ENCODE measurements at regions not wholly inside any gene's neighbourhood (a gene's known extent, or its start where the extent isn't known, plus 50 kb on each side); places are given as distances from the start of the nearest gene placed in this dataset.

DNA sequence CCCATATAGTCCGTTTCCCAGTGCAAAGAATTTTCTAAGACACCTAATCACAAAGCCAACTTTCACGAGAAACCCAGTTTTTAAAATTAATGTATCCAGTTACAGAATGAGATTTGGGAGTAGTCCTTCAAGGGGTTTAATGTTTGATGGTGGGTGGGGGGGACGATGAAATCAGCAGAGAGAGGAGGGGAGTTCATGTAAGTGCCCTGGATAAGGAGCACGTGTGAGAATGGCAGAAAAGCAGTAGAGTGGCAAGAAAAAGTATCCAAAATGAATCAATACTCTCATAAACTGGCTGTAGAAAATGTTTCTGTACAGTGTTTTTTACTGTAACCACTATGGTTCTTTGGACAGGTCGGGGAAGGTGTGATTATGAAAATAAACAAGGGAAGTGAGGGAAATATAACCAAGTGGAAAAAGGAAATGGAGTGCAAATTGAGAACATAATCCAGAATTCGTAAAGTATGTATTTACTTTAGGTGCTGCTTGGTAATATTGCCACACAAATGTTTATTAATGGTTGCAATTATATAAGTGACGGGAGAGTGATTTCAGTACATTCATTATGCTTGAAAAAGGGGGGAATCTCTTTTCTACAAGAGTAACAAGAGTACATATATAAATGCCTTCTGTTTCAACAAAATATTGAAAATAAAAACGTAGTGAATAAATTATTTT, 118.7 kb upstream of the RRP15 start:
- Histone ChIP-seq H3K4me3 (ENCODE audit: low read depth, low read length, poor library complexity, severe bottlenecking) (no peak overlapping the region), H3K27me3 (replicated peaks; ENCODE audit: insufficient read depth, low read depth, low read length, poor library complexity) (peaks cover 95% of the 10 kb centered on the region), H3K27ac (ENCODE audit: low read depth, low read length, poor library complexity, severe bottlenecking) (no peak overlapping the region), H3K36me3 (ENCODE audit: insufficient read depth, low read length, poor library complexity, severe bottlenecking) (no peaks in the 10 kb centered on the region), H3K9me3 (ENCODE audit: low read depth, low read length, poor library complexity, severe bottlenecking) (no peaks in the 10 kb centered on the region), H3K4me1 (ENCODE audit: insufficient read depth, low read length, poor library complexity, severe bottlenecking) (peaks cover 6% of the 10 kb centered on the region)
- intact Hi-C loops (cut with micrococcal nuclease; ENCODE audit: unreplicated experiment), result no loop called here
- no peak for TF ChIP-seq EZH2 (IDR thresholded peaks at IDR 0.05; ENCODE audit: borderline replicate concordance, low read depth, low read length, poor library complexity, severe bottlenecking)
- TF ChIP-seq, protein P1, sequence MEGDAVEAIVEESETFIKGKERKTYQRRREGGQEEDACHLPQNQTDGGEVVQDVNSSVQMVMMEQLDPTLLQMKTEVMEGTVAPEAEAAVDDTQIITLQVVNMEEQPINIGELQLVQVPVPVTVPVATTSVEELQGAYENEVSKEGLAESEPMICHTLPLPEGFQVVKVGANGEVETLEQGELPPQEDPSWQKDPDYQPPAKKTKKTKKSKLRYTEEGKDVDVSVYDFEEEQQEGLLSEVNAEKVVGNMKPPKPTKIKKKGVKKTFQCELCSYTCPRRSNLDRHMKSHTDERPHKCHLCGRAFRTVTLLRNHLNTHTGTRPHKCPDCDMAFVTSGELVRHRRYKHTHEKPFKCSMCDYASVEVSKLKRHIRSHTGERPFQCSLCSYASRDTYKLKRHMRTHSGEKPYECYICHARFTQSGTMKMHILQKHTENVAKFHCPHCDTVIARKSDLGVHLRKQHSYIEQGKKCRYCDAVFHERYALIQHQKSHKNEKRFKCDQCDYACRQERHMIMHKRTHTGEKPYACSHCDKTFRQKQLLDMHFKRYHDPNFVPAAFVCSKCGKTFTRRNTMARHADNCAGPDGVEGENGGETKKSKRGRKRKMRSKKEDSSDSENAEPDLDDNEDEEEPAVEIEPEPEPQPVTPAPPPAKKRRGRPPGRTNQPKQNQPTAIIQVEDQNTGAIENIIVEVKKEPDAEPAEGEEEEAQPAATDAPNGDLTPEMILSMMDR (conservative IDR thresholded peaks at IDR 0.05; ENCODE audit: low read depth, low read length), result no peak
- ChIA-PET POLR2A (ENCODE audit: low non-redundant PET) (no interaction called here), CTCF (no interaction called here)
- BruUV-seq (replicated peaks), result no TSS peak
- DNase-seq (ENCODE audit: low spot score), result no peak

DNA sequence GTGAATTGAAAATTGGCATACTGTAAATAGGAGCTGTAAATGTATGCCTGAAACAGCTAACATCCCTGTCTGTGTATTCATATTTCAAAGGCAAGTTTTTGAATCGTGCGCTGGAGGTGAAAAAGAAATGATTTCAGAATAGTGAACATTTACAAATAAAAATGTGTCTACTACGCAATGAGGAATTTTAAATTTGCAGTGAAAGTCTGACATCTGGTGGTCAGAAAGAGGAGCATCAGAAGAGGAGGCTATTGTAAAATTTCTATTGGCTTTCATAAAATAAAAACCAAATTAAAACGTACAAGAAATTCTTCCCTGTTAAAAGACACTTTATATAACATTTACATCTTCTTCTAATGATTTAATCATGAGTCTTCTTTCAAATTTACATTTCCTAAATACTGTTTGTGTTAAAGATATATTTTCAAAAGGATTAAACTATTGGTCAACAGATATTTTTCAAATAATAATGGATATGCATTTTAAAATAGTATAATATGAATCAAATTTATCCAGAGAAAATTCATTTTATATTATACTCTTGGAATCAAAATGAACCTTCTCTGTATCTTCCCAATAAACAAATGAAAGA, 113.7 kb upstream of the RRP15 start:
- H3K4me1 ChIP-seq (ENCODE audit: insufficient read depth, low read length, poor library complexity, severe bottlenecking), result no peaks in the 10 kb centered on the region
- peaks cover 74% of the 10 kb centered on the region for H3K27me3 ChIP-seq (replicated peaks; ENCODE audit: insufficient read depth, low read depth, low read length, poor library complexity)
- BruUV-seq (replicated peaks), result no TSS peak
- TF ChIP-seq EZH2 (IDR thresholded peaks at IDR 0.05; ENCODE audit: borderline replicate concordance, low read depth, low read length, poor library complexity, severe bottlenecking), result no peak
- TF ChIP-seq, protein P1 (conservative IDR thresholded peaks at IDR 0.05; ENCODE audit: low read depth, low read length), result peak; percentile 81
- no peak overlapping the region for H3K27ac ChIP-seq (ENCODE audit: low read depth, low read length, poor library complexity, severe bottlenecking)
- ChIA-PET CTCF (no interaction called here), POLR2A (ENCODE audit: low non-redundant PET) (no interaction called here)
- no peaks in the 10 kb centered on the region for H3K9me3 ChIP-seq (ENCODE audit: low read depth, low read length, poor library complexity, severe bottlenecking)
- H3K36me3 ChIP-seq (ENCODE audit: insufficient read depth, low read length, poor library complexity, severe bottlenecking), result no peaks in the 10 kb centered on the region
- intact Hi-C loops (cut with micrococcal nuclease; ENCODE audit: unreplicated experiment), result no loop called here
- peak; percentile 43 for DNase-seq (ENCODE audit: low spot score)
- H3K4me3 ChIP-seq (ENCODE audit: low read depth, low read length, poor library complexity, severe bottlenecking), result no peak overlapping the region

DNA sequence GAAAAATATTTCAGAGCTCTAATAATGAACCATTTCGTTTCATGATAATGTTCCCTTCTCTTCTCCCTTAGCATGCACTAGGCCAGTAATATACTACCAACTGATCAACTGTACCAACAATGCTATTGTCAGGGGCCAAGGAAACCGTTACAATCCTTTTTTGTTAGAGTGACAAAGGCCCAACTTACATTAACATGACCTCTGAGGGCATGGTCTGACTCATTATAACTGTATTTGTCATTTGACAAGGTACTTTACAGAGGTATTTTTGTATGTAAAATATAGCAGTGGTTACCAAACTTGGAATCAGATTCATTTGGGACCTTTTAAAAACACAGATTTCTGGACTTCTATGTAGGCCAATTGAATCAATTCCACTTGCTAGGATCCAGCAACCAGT, 102.6 kb upstream of the RRP15 start:
- H3K9me3 ChIP-seq (ENCODE audit: low read depth, low read length, poor library complexity, severe bottlenecking), result no peaks in the 10 kb centered on the region
- no peaks in the 10 kb centered on the region for H3K36me3 ChIP-seq (ENCODE audit: insufficient read depth, low read length, poor library complexity, severe bottlenecking)
- TF ChIP-seq, protein P1 (conservative IDR thresholded peaks at IDR 0.05; ENCODE audit: low read depth, low read length), result no peak
- no peak for TF ChIP-seq EZH2 (IDR thresholded peaks at IDR 0.05; ENCODE audit: borderline replicate concordance, low read depth, low read length, poor library complexity, severe bottlenecking)
- ChIA-PET CTCF (no interaction called here), POLR2A (ENCODE audit: low non-redundant PET) (no interaction called here)
- no peak overlapping the region for H3K4me3 ChIP-seq (ENCODE audit: low read depth, low read length, poor library complexity, severe bottlenecking)
- no peaks in the 10 kb centered on the region for H3K4me1 ChIP-seq (ENCODE audit: insufficient read depth, low read length, poor library complexity, severe bottlenecking)
- BruUV-seq (replicated peaks), result no TSS peak
- H3K27ac ChIP-seq (ENCODE audit: low read depth, low read length, poor library complexity, severe bottlenecking), result no peak overlapping the region
- no peak for DNase-seq (ENCODE audit: low spot score)
- intact Hi-C loops (cut with micrococcal nuclease; ENCODE audit: unreplicated experiment), result no loop called here
- peaks cover 50% of the 10 kb centered on the region for H3K27me3 ChIP-seq (replicated peaks; ENCODE audit: insufficient read depth, low read depth, low read length, poor library complexity)

Measured in A673 (cell line).